Osteoblast (primary cell): ENCODE measurements at regions not wholly inside any gene's neighbourhood (a gene's known extent, or its start where the extent isn't known, plus 50 kb on each side); places are given as distances from the start of the nearest gene placed in this dataset.

ENCODE experiments used
- DNase-seq: peaks from one replicate; pipeline ENCODE4 v3.0.0; 2011; ENCODE audit warnings: low spot score, mixed read lengths; ENCODE audit not compliant: insufficient read length; ENCODE audit errors: missing footprints
- H2AFZ ChIP-seq: 2 replicates; pipeline ENCODE4 v1.6.0; 2011; ENCODE audit warnings: mild to moderate bottlenecking, low read length
- H3K27ac ChIP-seq: 2 replicates; pipeline ENCODE4 v1.5.1; 2011; ENCODE audit warnings: mild to moderate bottlenecking, low read depth, low read length, moderate library complexity
- H3K27me3 ChIP-seq: 2 replicates; pipeline ENCODE4 v1.6.0; 2012; ENCODE audit warnings: mild to moderate bottlenecking, control low read depth, inconsistent platforms, low read length, moderate library complexity; ENCODE audit not compliant: insufficient read depth
- H3K36me3 ChIP-seq: 2 replicates; pipeline ENCODE4 v1.5.1; 2011; ENCODE audit warnings: mild to moderate bottlenecking, low read length, control low read depth, moderate library complexity; ENCODE audit not compliant: insufficient read depth
- H3K4me1 ChIP-seq: 2 replicates; pipeline ENCODE4 v1.5.1; 2011; ENCODE audit warnings: mild to moderate bottlenecking, low read length, control low read depth, moderate library complexity; ENCODE audit not compliant: insufficient read depth
- H3K4me2 ChIP-seq: 2 replicates; pipeline ENCODE4 v1.6.0; 2011; ENCODE audit warnings: mild to moderate bottlenecking, low read length; ENCODE audit not compliant: insufficient read depth
- H3K4me3 ChIP-seq: fragments of 200-600 bp; sonication (generic); 3 replicates; pipeline ENCODE4 v1.5.1; 2012; ENCODE audit warnings: mild to moderate bottlenecking, low read length, inconsistent platforms; ENCODE audit not compliant: insufficient read depth
- H3K79me2 ChIP-seq: 2 replicates; pipeline ENCODE4 v1.6.0; 2012; ENCODE audit warnings: mild to moderate bottlenecking, low read length, control low read depth, inconsistent platforms; ENCODE audit not compliant: insufficient read depth
- H3K9me3 ChIP-seq: 2 replicates; pipeline ENCODE4 v1.5.1; 2011; ENCODE audit warnings: low read depth, low read length, control low read depth
- H4K20me1 ChIP-seq: 2 replicates; pipeline ENCODE4 v1.6.0; 2012; ENCODE audit warnings: mild to moderate bottlenecking, low read length, control low read depth; ENCODE audit not compliant: insufficient read depth
- CTCF ChIP-seq: IDR thresholded peaks from 2 replicates; pipeline ENCODE4 v1.5.1; 2011; ENCODE audit warnings: mild to moderate bottlenecking, low read depth, low read length, moderate library complexity; ENCODE audit errors: extremely low read depth

DNA sequence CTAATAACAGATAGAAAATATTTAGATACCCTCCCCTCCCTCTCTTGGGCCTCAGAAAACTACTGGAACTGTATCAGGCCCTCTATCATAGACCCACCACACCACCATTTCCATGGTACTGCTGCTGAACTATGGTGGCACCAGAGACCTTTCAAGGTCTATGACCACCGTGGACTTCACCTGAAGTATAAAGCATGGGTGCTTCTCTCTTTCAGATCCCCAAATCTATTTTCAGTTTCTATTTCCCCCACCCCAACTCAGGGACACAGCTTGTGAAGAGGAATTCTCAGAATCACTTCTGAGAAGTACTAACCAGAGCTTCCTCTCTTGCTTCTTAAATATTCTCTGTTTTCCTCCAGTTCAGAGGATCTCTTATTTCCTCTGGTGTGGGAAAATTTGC is 840.8 kb upstream of the HTR2C start:
- H3K9me3 ChIP-seq, result no peaks in the 10 kb centered on the region
- H3K4me1 ChIP-seq, result no peaks in the 10 kb centered on the region
- H3K79me2 ChIP-seq, result no peaks in the 10 kb centered on the region
- H2AFZ ChIP-seq, result no peak overlapping the region
- H3K36me3 ChIP-seq, result no peaks in the 10 kb centered on the region
- no peak for TF ChIP-seq CTCF
- no peak overlapping the region for H3K4me3 ChIP-seq
- H4K20me1 ChIP-seq, result no peaks in the 10 kb centered on the region
- DNase-seq, result no peak
- no peak overlapping the region for H3K27ac ChIP-seq
- H3K4me2 ChIP-seq, result no peak overlapping the region
- no peaks in the 10 kb centered on the region for H3K27me3 ChIP-seq

GRCh38 chrX:113741744-113742143 is 842.1 kb upstream of the HTR2C start:
- H3K79me2 ChIP-seq, result no peaks in the 10 kb centered on the region
- H3K9me3 ChIP-seq, result no peaks in the 10 kb centered on the region
- H3K4me2 ChIP-seq, result no peak overlapping the region
- H3K36me3 ChIP-seq, result no peaks in the 10 kb centered on the region
- no peak for DNase-seq
- H3K4me1 ChIP-seq, result no peaks in the 10 kb centered on the region
- no peak overlapping the region for H2AFZ ChIP-seq
- TF ChIP-seq CTCF, result no peak
- no peaks in the 10 kb centered on the region for H4K20me1 ChIP-seq
- H3K27ac ChIP-seq, result no peak overlapping the region
- no peaks in the 10 kb centered on the region for H3K27me3 ChIP-seq
- H3K4me3 ChIP-seq, result no peak overlapping the region

GRCh38 chrX:113728937-113729336 is 854.9 kb upstream of the HTR2C start:
- Histone ChIP-seq H2AFZ (no peak overlapping the region), H3K27me3 (no peaks in the 10 kb centered on the region), H3K79me2 (no peaks in the 10 kb centered on the region), H3K4me2 (no peak overlapping the region), H3K4me1 (no peaks in the 10 kb centered on the region), H3K4me3 (no peak overlapping the region), H3K9me3 (no peaks in the 10 kb centered on the region), H4K20me1 (no peaks in the 10 kb centered on the region), H3K27ac (no peak overlapping the region), H3K36me3 (no peaks in the 10 kb centered on the region)
- no peak for DNase-seq
- no peak for TF ChIP-seq CTCF

GRCh38 chrX:113726898-113727297 is 857.0 kb upstream of the HTR2C start:
- Histone ChIP-seq H3K79me2 (no peaks in the 10 kb centered on the region), H3K36me3 (no peaks in the 10 kb centered on the region), H3K4me3 (no peak overlapping the region), H3K4me1 (no peaks in the 10 kb centered on the region), H2AFZ (no peak overlapping the region), H4K20me1 (no peaks in the 10 kb centered on the region), H3K9me3 (no peaks in the 10 kb centered on the region), H3K27me3 (no peaks in the 10 kb centered on the region), H3K4me2 (no peak overlapping the region), H3K27ac (no peak overlapping the region)
- DNase-seq, result no peak
- no peak for TF ChIP-seq CTCF
